ENCODE measurements at regions not wholly inside any gene's neighbourhood (a gene's known extent, or its start where the extent isn't known, plus 50 kb on each side); places are given as distances from the start of the nearest gene placed in this dataset.

DNA sequence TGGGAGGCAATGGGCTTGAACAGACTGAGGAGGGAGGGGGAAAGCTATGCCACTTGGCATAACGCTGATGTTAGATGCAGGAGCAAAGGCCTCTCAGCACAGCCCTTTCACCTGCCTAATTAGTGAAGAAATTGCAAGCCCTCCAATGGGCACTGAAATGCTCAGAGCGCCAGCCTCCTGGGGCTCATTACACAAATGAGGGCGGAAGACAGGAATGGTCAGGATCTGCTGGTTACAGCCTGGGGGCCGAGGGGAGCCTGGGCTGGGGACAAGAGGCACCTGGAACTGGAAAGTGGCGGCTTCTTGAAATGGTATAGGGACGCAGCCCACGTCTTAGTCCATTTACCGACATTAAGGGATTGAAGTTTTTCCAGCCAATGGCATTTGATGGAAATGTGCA is 50.2 kb upstream of the PLET1 start:
- no peak overlapping the region for H3K27ac Mint-ChIP-seq
- DNase-seq (no peak), ATAC-seq (no peak)
- H3K27me3 Mint-ChIP-seq = no peaks in the 10 kb centered on the region
- no peaks in the 10 kb centered on the region for H3K36me3 Mint-ChIP-seq (ENCODE audit: low read depth)
- H3K9me3 Mint-ChIP-seq = peaks cover 9% of the 10 kb centered on the region
- no peaks in the 10 kb centered on the region for H3K4me1 Mint-ChIP-seq
- no peak overlapping the region for H3K4me3 Mint-ChIP-seq

- ATAC-seq = no peak
- peaks cover 2% of the 10 kb centered on the region for H3K4me1 Mint-ChIP-seq
Observed at GRCh38 chr11:112315057-112315720, 54.5 kb upstream of the PLET1 start.

GRCh38 chr11:112315861-112316739 is 55.4 kb upstream of the PLET1 start:
- H3K27me3 Mint-ChIP-seq = no peaks in the 10 kb centered on the region
- no peaks in the 10 kb centered on the region for H3K9me3 Mint-ChIP-seq
- no peaks in the 10 kb centered on the region for H3K36me3 Mint-ChIP-seq (ENCODE audit: low read depth)
- peaks cover 2% of the 10 kb centered on the region for H3K4me1 Mint-ChIP-seq
- no peak for ATAC-seq
- DNase-seq = no peak
- no peak overlapping the region for H3K4me3 Mint-ChIP-seq
- no peak overlapping the region for H3K27ac Mint-ChIP-seq

More at GRCh38 chr11:112315057-112315720, 54.5 kb upstream of the PLET1 start:
- H3K36me3 Mint-ChIP-seq (ENCODE audit: low read depth) = no peaks in the 10 kb centered on the region
- DNase-seq = no peak
- no peak overlapping the region for H3K27ac Mint-ChIP-seq
- H3K9me3 Mint-ChIP-seq = no peaks in the 10 kb centered on the region
- H3K27me3 Mint-ChIP-seq = no peaks in the 10 kb centered on the region
- no peak overlapping the region for H3K4me3 Mint-ChIP-seq

- Mint-ChIP-seq H3K27me3 (no peaks in the 10 kb centered on the region), H3K4me3 (no peak overlapping the region), H3K4me1 (peaks cover 2% of the 10 kb centered on the region), H3K9me3 (no peaks in the 10 kb centered on the region), H3K27ac (no peak overlapping the region), H3K36me3 (ENCODE audit: low read depth) (no peaks in the 10 kb centered on the region)
- no peak for DNase-seq
- ATAC-seq = no peak
Observed at GRCh38 chr11:112316971-112317370, 56.3 kb upstream of the PLET1 start.

- no peaks in the 10 kb centered on the region for H3K9me3 Mint-ChIP-seq
- no peak overlapping the region for H3K27ac Mint-ChIP-seq
Observed at GRCh38 chr11:112318184-112318591, 57.5 kb upstream of the PLET1 start.

GRCh38 chr11:112318661-112319060 is 58.0 kb upstream of the PLET1 start:
- DNase-seq (no peak), ATAC-seq (no peak)
- Mint-ChIP-seq H3K9me3 (no peaks in the 10 kb centered on the region), H3K4me3 (no peak overlapping the region), H3K27me3 (no peaks in the 10 kb centered on the region), H3K36me3 (ENCODE audit: low read depth) (peaks cover under 1% of the 10 kb centered on the region), H3K4me1 (peaks cover 6% of the 10 kb centered on the region), H3K27ac (no peak overlapping the region)

More at GRCh38 chr11:112318184-112318591, 57.5 kb upstream of the PLET1 start:
- ATAC-seq = no peak
- no peaks in the 10 kb centered on the region for H3K27me3 Mint-ChIP-seq
- H3K36me3 Mint-ChIP-seq (ENCODE audit: low read depth) = no peaks in the 10 kb centered on the region
- no peak for DNase-seq
- peaks cover 6% of the 10 kb centered on the region for H3K4me1 Mint-ChIP-seq
- no peak overlapping the region for H3K4me3 Mint-ChIP-seq

DNA sequence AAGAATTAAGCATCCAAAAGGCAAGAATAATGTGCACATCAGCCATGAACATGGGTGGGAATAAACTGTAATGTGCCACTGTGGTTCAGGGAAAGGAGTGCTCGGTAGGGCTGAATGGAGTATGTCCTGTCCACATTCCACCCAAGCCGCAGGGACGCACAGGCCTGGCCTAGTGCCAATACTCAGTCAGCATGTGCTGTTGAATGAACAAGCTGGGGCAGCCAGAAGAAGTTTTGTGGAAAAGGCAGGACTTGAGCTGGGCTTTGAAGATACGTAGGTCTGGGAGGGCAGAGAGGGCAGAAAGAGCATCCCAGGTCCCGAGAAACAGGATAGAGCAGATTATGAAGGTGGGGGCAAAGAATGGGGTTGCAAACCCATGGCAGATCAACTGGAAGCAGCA is 60.0 kb upstream of the PLET1 start:
- DNase-seq = no peak
- H3K4me1 Mint-ChIP-seq = peaks cover 6% of the 10 kb centered on the region

DNA sequence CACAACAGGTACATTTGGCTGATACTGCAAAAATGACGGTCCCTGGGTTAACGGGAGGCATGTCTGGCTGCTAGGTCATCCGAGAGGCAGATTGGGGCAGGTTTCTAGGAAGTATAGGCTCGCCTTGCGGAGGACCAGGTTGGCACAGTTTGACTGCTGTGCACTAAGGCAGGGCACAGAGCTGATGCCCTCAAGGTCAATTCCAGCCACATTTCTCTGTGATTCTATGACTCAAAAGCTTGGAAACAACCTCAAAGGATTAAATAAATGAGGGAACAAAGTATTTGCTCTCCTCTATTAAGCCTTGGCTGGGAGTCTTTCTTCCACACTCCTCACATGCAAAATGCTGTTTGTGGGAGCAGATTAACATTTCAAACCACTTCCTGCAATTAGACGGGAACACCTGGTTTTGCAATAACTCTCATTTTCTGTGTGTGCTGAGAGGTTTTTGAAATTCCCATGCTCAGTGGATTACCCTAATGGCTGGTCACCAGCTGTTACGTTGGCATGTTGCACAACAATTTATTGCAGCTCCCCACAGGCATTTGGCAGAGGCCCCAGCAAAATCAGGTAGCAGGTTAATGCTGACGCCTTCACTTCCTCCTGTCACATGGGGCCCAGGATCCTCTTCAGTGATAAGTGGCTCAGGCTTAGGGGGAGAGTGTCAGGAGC is 61.0 kb upstream of the PLET1 start:
- ATAC-seq = no peak

More for the DNA sequence above, 60.0 kb upstream of the PLET1 start:
- no peaks in the 10 kb centered on the region for H3K27me3 Mint-ChIP-seq
- peaks cover 3% of the 10 kb centered on the region for H3K36me3 Mint-ChIP-seq (ENCODE audit: low read depth)
- no peak overlapping the region for H3K4me3 Mint-ChIP-seq
- H3K27ac Mint-ChIP-seq = no peak overlapping the region
- no peaks in the 10 kb centered on the region for H3K9me3 Mint-ChIP-seq
- no peak for ATAC-seq

DNA sequence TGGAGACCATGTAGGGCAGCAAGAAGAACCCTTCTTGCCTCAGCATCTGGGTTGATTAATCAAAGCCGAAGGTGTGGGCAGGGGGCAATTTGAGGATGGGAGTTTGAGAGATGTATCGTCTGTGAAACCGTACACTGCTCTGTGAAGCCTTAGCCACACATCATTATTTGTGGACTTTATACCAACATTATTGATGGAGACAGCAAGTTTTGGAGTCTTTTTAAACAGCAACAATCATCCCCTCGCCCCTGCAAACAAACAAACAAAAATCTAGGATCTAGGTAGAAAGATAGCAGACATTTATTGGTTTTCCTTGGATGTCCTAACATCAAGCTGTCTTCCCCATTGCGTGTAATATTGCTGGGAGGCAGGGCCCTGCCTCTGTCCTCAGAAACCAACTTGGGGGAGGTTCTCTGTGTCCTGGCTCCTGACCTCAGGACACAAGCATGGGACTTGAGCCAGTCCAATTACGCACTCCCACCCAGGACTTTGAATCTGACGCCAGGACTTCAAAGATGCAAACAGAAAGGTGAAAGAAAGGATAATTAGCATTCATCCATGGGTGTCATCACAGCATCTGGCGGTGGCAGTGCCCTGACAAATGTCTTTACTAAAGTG is 61.6 kb upstream of the PLET1 start:
- ATAC-seq (no peak), DNase-seq (no peak)
- peaks cover 6% of the 10 kb centered on the region for H3K4me1 Mint-ChIP-seq
- H3K36me3 Mint-ChIP-seq (ENCODE audit: low read depth) = peaks cover 7% of the 10 kb centered on the region
- H3K27ac Mint-ChIP-seq = no peak overlapping the region
- H3K27me3 Mint-ChIP-seq = no peaks in the 10 kb centered on the region
- H3K9me3 Mint-ChIP-seq = peaks cover 3% of the 10 kb centered on the region
- no peak overlapping the region for H3K4me3 Mint-ChIP-seq

More for the DNA sequence above, 61.0 kb upstream of the PLET1 start:
- H3K27ac Mint-ChIP-seq = no peak overlapping the region
- no peak overlapping the region for H3K4me3 Mint-ChIP-seq
- DNase-seq = no peak
- H3K9me3 Mint-ChIP-seq = no peaks in the 10 kb centered on the region
- H3K27me3 Mint-ChIP-seq = no peaks in the 10 kb centered on the region
- H3K36me3 Mint-ChIP-seq (ENCODE audit: low read depth) = peaks cover 7% of the 10 kb centered on the region
- peaks cover 6% of the 10 kb centered on the region for H3K4me1 Mint-ChIP-seq

DNA sequence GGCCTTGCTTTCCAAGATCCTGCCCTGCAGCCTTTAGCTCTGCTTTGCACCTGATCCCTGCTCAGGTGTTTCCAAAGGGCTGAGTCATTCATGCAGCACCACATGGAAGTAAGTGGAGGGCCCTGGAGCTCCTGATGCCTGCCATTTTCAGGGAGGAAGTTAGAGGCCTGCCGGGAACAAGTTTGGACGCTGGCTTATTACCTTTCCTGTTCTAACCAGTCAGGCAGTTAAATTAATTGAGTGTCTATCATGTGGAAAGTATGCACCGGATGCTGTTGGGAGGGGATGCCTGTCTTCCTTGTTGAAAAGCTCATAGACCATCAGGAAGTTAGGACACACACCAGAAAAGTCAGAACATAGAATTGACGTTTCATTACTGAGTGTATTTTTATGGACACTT is 73.7 kb upstream of the PLET1 start:
- H3K27me3 Mint-ChIP-seq = no peaks in the 10 kb centered on the region
- H3K36me3 Mint-ChIP-seq (ENCODE audit: low read depth) = peaks cover 11% of the 10 kb centered on the region
- H3K27ac Mint-ChIP-seq = no peak overlapping the region
- H3K9me3 Mint-ChIP-seq = peaks cover 7% of the 10 kb centered on the region
- no peaks in the 10 kb centered on the region for H3K4me1 Mint-ChIP-seq
- ATAC-seq (no peak), DNase-seq (no peak)
- H3K4me3 Mint-ChIP-seq = no peak overlapping the region

- ATAC-seq (no peak), DNase-seq (no peak)
- H3K27me3 Mint-ChIP-seq = no peaks in the 10 kb centered on the region
- H3K9me3 Mint-ChIP-seq = no peaks in the 10 kb centered on the region
- H3K27ac Mint-ChIP-seq = no peak overlapping the region
- peaks cover 4% of the 10 kb centered on the region for H3K36me3 Mint-ChIP-seq (ENCODE audit: low read depth)
- no peaks in the 10 kb centered on the region for H3K4me1 Mint-ChIP-seq
- H3K4me3 Mint-ChIP-seq = no peak overlapping the region
Observed at GRCh38 chr11:112336356-112336886, 75.8 kb upstream of the PLET1 start.

GRCh38 chr11:112339566-112339965 is 78.9 kb upstream of the PLET1 start:
- Mint-ChIP-seq H3K36me3 (ENCODE audit: low read depth) (peaks cover 4% of the 10 kb centered on the region), H3K27me3 (no peaks in the 10 kb centered on the region), H3K9me3 (no peaks in the 10 kb centered on the region), H3K4me1 (no peaks in the 10 kb centered on the region), H3K4me3 (no peak overlapping the region), H3K27ac (no peak overlapping the region)
- DNase-seq (no peak), ATAC-seq (no peak)

GRCh38 chr11:112343368-112344039 is 82.8 kb upstream of the PLET1 start:
- Mint-ChIP-seq H3K27ac (no peak overlapping the region), H3K27me3 (no peaks in the 10 kb centered on the region), H3K9me3 (no peaks in the 10 kb centered on the region), H3K4me3 (no peak overlapping the region), H3K36me3 (ENCODE audit: low read depth) (no peaks in the 10 kb centered on the region), H3K4me1 (no peaks in the 10 kb centered on the region)
- DNase-seq = no peak
- ATAC-seq = no peak

- no peak overlapping the region for H3K4me3 Mint-ChIP-seq
- ATAC-seq = no peak
- H3K4me1 Mint-ChIP-seq = no peaks in the 10 kb centered on the region
- H3K9me3 Mint-ChIP-seq = no peaks in the 10 kb centered on the region
- no peaks in the 10 kb centered on the region for H3K27me3 Mint-ChIP-seq
- H3K36me3 Mint-ChIP-seq (ENCODE audit: low read depth) = no peaks in the 10 kb centered on the region
- no peak for DNase-seq
- no peak overlapping the region for H3K27ac Mint-ChIP-seq
Observed at GRCh38 chr11:112344040-112344413, 83.4 kb upstream of the PLET1 start.

All from activated naive CD8-positive, alpha-beta T cell treated with anti-CD3 and anti-CD28 coated beads, Interleukin-2, amount 50 U/mL, for 24 hours (primary cell).